ENCODE measurements at regions not wholly inside any gene's neighbourhood (a gene's known extent, or its start where the extent isn't known, plus 50 kb on each side); places are given as distances from the start of the nearest gene placed in this dataset.
"Not testable (repeated sequence)": the region's sequence is repeated elsewhere in the genome, so short reads cannot be mapped to it uniquely, and the experiment has no call there.

- H3K36me3 ChIP-seq (ENCODE audit: control insufficient read depth in 2 of 2, extremely low read depth in 1 of 2, insufficient read depth in 1 of 2, low read length in 1 of 2); H3K4me3 ChIP-seq (ENCODE audit: control insufficient read depth in 1 of 2, extremely low read depth in 1 of 2, low read length in 1 of 2); H3K27me3 Mint-ChIP-seq; H3K9me3 ChIP-seq; POLR2A ChIA-PET; DNase-seq; H3K27me3 ChIP-seq (replicated peaks in 1 of 2; ENCODE audit: control insufficient read depth in 2 of 2, extremely low read depth in 1 of 2, insufficient read depth in 2 of 2, low read length in 1 of 2); H3K27ac ChIP-seq (ENCODE audit: low read length); H3K9me3 Mint-ChIP-seq; H3K4me3 Mint-ChIP-seq; ATAC-seq (replicated peaks in 1 of 4); H3K36me3 Mint-ChIP-seq: not testable (repeated sequence)
- 81% methylated on average over 5 of the region's 5 CpGs for WGBS (ENCODE audit: insufficient coverage)
- H3K27ac Mint-ChIP-seq = peak overlapping the region; percentile 66 to 89
- peaks cover 21 to 40% of the 10 kb centered on the region in 2 experiments for H3K4me1 ChIP-seq (ENCODE audit: control insufficient read depth in 1 of 2, extremely low read depth in 1 of 2, insufficient read depth in 2 of 2, low read length in 2 of 2)
- peaks cover 29 to 45% (median 43%) of the 10 kb centered on the region in 3 donors for H3K4me1 Mint-ChIP-seq
- CTCF ChIA-PET = interaction anchor here in 1 of 2 donors (1.9 kb wide), 1 partner anchor 10 kb away, joined by 6 read pairs; no protein-coding TSS in a partner anchor
Measured at GRCh38 chr7:142507066-142507465, 242.2 kb upstream of the PRSS1 start.

GRCh38 chr7:142506601-142507000 lies 242.7 kb upstream of the PRSS1 start:
- DNase-seq (no peak), ATAC-seq (replicated peaks in 1 of 4) (no peak)
- Mint-ChIP-seq H3K27me3 (no peaks in the 10 kb centered on the region), H3K9me3 (no peaks in the 10 kb centered on the region), H3K27ac (peak overlapping the region in 1 of 2 donors; percentile 78), H3K4me3 (no peak overlapping the region), H3K4me1 (peaks cover 28 to 47% (median 41%) of the 10 kb centered on the region in 3 donors), H3K36me3 (peaks cover 3% of the 10 kb centered on the region)
- POLR2A ChIA-PET = no interaction called here
- Histone ChIP-seq H3K27me3 (replicated peaks in 1 of 2; ENCODE audit: control insufficient read depth in 2 of 2, extremely low read depth in 1 of 2, insufficient read depth in 2 of 2, low read length in 1 of 2) (no peaks in the 10 kb centered on the region), H3K9me3 (no peaks in the 10 kb centered on the region), H3K36me3 (ENCODE audit: control insufficient read depth in 2 of 2, extremely low read depth in 1 of 2, insufficient read depth in 1 of 2, low read length in 1 of 2) (no peaks in the 10 kb centered on the region), H3K27ac (ENCODE audit: low read length) (no peak overlapping the region), H3K4me3 (ENCODE audit: control insufficient read depth in 1 of 2, extremely low read depth in 1 of 2, low read length in 1 of 2) (no peak overlapping the region), H3K4me1 (ENCODE audit: control insufficient read depth in 1 of 2, extremely low read depth in 1 of 2, insufficient read depth in 2 of 2, low read length in 2 of 2) (peaks cover 21 to 36% of the 10 kb centered on the region in 2 experiments)
- 90% methylated on average over 2 of the region's 3 CpGs for WGBS (ENCODE audit: insufficient coverage)
- CTCF ChIA-PET = interaction anchor here in 1 of 2 donors (0.6 to 1.9 kb wide), 2 partner anchors 10 to 503 kb away, joined by 3 to 6 read pairs; no protein-coding TSS in a partner anchor

- H3K27ac Mint-ChIP-seq; H3K36me3 ChIP-seq (ENCODE audit: control insufficient read depth in 2 of 2, extremely low read depth in 1 of 2, insufficient read depth in 1 of 2, low read length in 1 of 2); CTCF ChIA-PET; H3K4me3 Mint-ChIP-seq; ATAC-seq (replicated peaks in 1 of 4); DNase-seq; H3K27me3 ChIP-seq (replicated peaks in 1 of 2; ENCODE audit: control insufficient read depth in 2 of 2, extremely low read depth in 1 of 2, insufficient read depth in 2 of 2, low read length in 1 of 2); H3K27me3 Mint-ChIP-seq; H3K9me3 Mint-ChIP-seq; H3K27ac ChIP-seq (ENCODE audit: low read length); H3K36me3 Mint-ChIP-seq; H3K4me3 ChIP-seq (ENCODE audit: control insufficient read depth in 1 of 2, extremely low read depth in 1 of 2, low read length in 1 of 2); H3K9me3 ChIP-seq: not testable (repeated sequence)
- H3K4me1 Mint-ChIP-seq = peaks cover 33 to 48% (median 44%) of the 10 kb centered on the region in 3 donors
- H3K4me1 ChIP-seq (ENCODE audit: control insufficient read depth in 1 of 2, extremely low read depth in 1 of 2, insufficient read depth in 2 of 2, low read length in 2 of 2) = peaks cover 17 to 32% of the 10 kb centered on the region in 2 experiments
- POLR2A ChIA-PET = interaction anchor here in 1 of 2 donors (0.7 kb wide), 1 partner anchor 10 kb away, joined by 4 read pairs; no protein-coding TSS in a partner anchor
- WGBS (ENCODE audit: insufficient coverage) = no CpG with 5 or more reads among the region's 8 CpGs
Measured at GRCh38 chr7:142503949-142504348, 245.3 kb upstream of the PRSS1 start.

GRCh38 chr7:142503036-142503435 lies 245.2 kb upstream of the PRSS58 start:
- Histone ChIP-seq H3K4me3 (ENCODE audit: control insufficient read depth in 1 of 2, extremely low read depth in 1 of 2, low read length in 1 of 2) (no peak overlapping the region), H3K27ac (ENCODE audit: low read length) (no peak overlapping the region), H3K36me3 (ENCODE audit: control insufficient read depth in 2 of 2, extremely low read depth in 1 of 2, insufficient read depth in 1 of 2, low read length in 1 of 2) (no peaks in the 10 kb centered on the region), H3K27me3 (replicated peaks in 1 of 2; ENCODE audit: control insufficient read depth in 2 of 2, extremely low read depth in 1 of 2, insufficient read depth in 2 of 2, low read length in 1 of 2) (no peaks in the 10 kb centered on the region), H3K4me1 (ENCODE audit: control insufficient read depth in 1 of 2, extremely low read depth in 1 of 2, insufficient read depth in 2 of 2, low read length in 2 of 2) (peaks cover 8 to 23% of the 10 kb centered on the region in 2 experiments), H3K9me3 (no peaks in the 10 kb centered on the region)
- ChIA-PET CTCF (no interaction called here), POLR2A (no interaction called here)
- no peak overlapping the region for H3K27ac Mint-ChIP-seq
- ATAC-seq (replicated peaks in 1 of 4) (no peak), DNase-seq (no peak)
- H3K9me3 Mint-ChIP-seq = no peaks in the 10 kb centered on the region
- WGBS (ENCODE audit: insufficient coverage) = 100% methylated on average over 1 of the region's 6 CpGs
- H3K27me3 Mint-ChIP-seq = no peaks in the 10 kb centered on the region
- no peak overlapping the region for H3K4me3 Mint-ChIP-seq
- H3K4me1 Mint-ChIP-seq = peaks cover 24 to 40% (median 39%) of the 10 kb centered on the region in 3 donors
- H3K36me3 Mint-ChIP-seq = no peaks in the 10 kb centered on the region

GRCh38 chr7:142501434-142501833 lies 243.6 kb upstream of the PRSS58 start:
- Mint-ChIP-seq H3K4me3 (no peak overlapping the region), H3K27ac (peak overlapping the region; percentile 98 to 99), H3K4me1 (peaks cover 29 to 48% (median 47%) of the 10 kb centered on the region in 3 donors), H3K36me3 (no peaks in the 10 kb centered on the region), H3K9me3 (no peaks in the 10 kb centered on the region), H3K27me3 (no peaks in the 10 kb centered on the region)
- WGBS (ENCODE audit: insufficient coverage) = 77% methylated on average over 1 of the region's 1 CpG
- Histone ChIP-seq H3K9me3 (no peaks in the 10 kb centered on the region), H3K4me3 (ENCODE audit: control insufficient read depth in 1 of 2, extremely low read depth in 1 of 2, low read length in 1 of 2) (no peak overlapping the region), H3K4me1 (ENCODE audit: control insufficient read depth in 1 of 2, extremely low read depth in 1 of 2, insufficient read depth in 2 of 2, low read length in 2 of 2) (peaks cover 9 to 21% of the 10 kb centered on the region in 2 experiments), H3K27ac (ENCODE audit: low read length) (no peak overlapping the region), H3K36me3 (ENCODE audit: control insufficient read depth in 2 of 2, extremely low read depth in 1 of 2, insufficient read depth in 1 of 2, low read length in 1 of 2) (no peaks in the 10 kb centered on the region), H3K27me3 (replicated peaks in 1 of 2; ENCODE audit: control insufficient read depth in 2 of 2, extremely low read depth in 1 of 2, insufficient read depth in 2 of 2, low read length in 1 of 2) (no peaks in the 10 kb centered on the region)
- CTCF ChIA-PET = interaction anchor here (0.6 to 2.4 kb wide), 6 partner anchors 14 to 738 kb away, joined by 3 to 8 read pairs (median 4); no protein-coding TSS in a partner anchor
- DNase-seq (no peak), ATAC-seq (replicated peaks in 1 of 4) (no peak)
- POLR2A ChIA-PET = interaction anchor here in 1 of 2 donors (0.6 kb wide), 1 partner anchor 984 kb away, joined by 3 read pairs; no protein-coding TSS in a partner anchor

GRCh38 chr7:142500366-142500765 lies 242.5 kb upstream of the PRSS58 start:
- peaks cover 34 to 57% (median 51%) of the 10 kb centered on the region in 3 donors for H3K4me1 Mint-ChIP-seq
- ATAC-seq (replicated peaks in 1 of 4) (peak; percentile 87 to 90 (median 89)), DNase-seq (peak in 19 of 35 experiments; percentile 13 to 56 (median 30))
- no peaks in the 10 kb centered on the region for H3K27me3 Mint-ChIP-seq
- Histone ChIP-seq H3K9me3 (no peaks in the 10 kb centered on the region), H3K27me3 (replicated peaks in 1 of 2; ENCODE audit: control insufficient read depth in 2 of 2, extremely low read depth in 1 of 2, insufficient read depth in 2 of 2, low read length in 1 of 2) (no peaks in the 10 kb centered on the region), H3K4me1 (ENCODE audit: control insufficient read depth in 1 of 2, extremely low read depth in 1 of 2, insufficient read depth in 2 of 2, low read length in 2 of 2) (peaks cover 10 to 22% of the 10 kb centered on the region in 2 experiments), H3K36me3 (ENCODE audit: control insufficient read depth in 2 of 2, extremely low read depth in 1 of 2, insufficient read depth in 1 of 2, low read length in 1 of 2) (no peaks in the 10 kb centered on the region), H3K27ac (ENCODE audit: low read length) (peak overlapping the region; percentile 81), H3K4me3 (ENCODE audit: control insufficient read depth in 1 of 2, extremely low read depth in 1 of 2, low read length in 1 of 2) (peak overlapping the region; percentile 0 to 11)
- POLR2A ChIA-PET = no interaction called here
- peak overlapping the region; percentile 98 to 99 for H3K27ac Mint-ChIP-seq
- no peaks in the 10 kb centered on the region for H3K9me3 Mint-ChIP-seq
- H3K36me3 Mint-ChIP-seq = no peaks in the 10 kb centered on the region
- peak overlapping the region; percentile 67 to 79 (median 73) for H3K4me3 Mint-ChIP-seq
- CTCF ChIA-PET = interaction anchor here (0.6 to 2.4 kb wide), 8 partner anchors 8 to 34 kb away, joined by 3 to 8 read pairs (median 4); no protein-coding TSS in a partner anchor
- no CpG with 5 or more reads among the region's 4 CpGs for WGBS (ENCODE audit: insufficient coverage)

All from T-cell (primary cell).